Amniotic stem cell (primary cell): ENCODE measurements at regions not wholly inside any gene's neighbourhood (a gene's known extent, or its start where the extent isn't known, plus 50 kb on each side); places are given as distances from the start of the nearest gene placed in this dataset.

Experiments
- DNase-seq: peaks from one replicate; lab custom pipeline; 2025; lab: John Stamatoyannopoulos, UW

- DNase-seq, result no peak
Observed at GRCh38 chr12:115176741-115177400, 492.9 kb upstream of the TBX3 start.

DNA sequence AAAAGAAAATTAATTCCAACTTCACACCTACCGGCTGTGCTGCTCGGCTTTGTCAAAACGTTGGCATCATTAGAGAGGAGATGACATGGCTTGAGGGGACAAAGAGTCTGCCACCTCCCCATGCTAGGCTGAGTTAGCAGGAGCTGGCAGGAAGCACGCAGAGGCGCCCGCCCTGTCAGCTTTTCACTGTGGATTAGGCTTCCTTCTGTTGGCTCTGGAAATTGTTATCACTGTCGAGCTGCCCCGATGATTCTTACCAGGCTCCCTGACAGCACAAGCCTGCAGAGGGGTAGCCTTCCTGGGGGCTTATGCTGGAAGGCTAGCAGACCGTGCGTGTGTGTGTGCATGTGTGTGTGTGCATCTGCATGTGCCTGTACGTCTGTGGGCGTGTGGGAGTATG is 490.9 kb upstream of the TBX3 start:
- no peak for DNase-seq

GRCh38 chr12:115172521-115172920 is 488.5 kb upstream of the TBX3 start:
- DNase-seq, result peak; percentile 24

GRCh38 chr12:115169981-115170380 is 486.0 kb upstream of the TBX3 start:
- DNase-seq, result no peak

DNA sequence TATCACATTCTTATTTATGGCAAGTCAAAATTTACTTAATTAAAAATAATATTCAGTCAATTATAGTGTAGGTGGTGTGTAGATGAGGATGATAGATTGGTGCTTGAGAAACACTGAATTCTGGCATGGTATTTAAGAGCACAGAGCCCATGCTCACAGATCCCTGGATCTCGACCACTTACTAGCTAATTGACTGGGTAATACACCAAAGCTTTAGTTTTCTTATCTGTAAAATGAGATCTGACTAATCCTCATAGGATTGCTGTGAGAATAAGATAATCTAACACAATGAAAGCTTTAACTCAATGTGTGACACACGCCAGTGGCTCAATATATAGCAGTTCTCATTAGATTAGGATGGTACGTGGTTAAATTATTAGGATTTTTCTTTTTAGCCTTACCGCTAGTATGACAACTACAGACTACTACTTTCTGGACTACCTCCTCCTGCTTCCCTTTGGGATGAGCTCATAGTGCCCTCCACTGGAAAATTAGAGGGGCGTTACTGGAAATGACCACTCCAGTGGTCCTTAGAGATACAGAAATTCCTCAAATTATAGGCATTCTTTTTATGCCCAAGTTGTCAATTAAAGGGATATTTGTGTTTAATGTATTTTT is 482.8 kb upstream of the TBX3 start:
- no peak for DNase-seq

DNA sequence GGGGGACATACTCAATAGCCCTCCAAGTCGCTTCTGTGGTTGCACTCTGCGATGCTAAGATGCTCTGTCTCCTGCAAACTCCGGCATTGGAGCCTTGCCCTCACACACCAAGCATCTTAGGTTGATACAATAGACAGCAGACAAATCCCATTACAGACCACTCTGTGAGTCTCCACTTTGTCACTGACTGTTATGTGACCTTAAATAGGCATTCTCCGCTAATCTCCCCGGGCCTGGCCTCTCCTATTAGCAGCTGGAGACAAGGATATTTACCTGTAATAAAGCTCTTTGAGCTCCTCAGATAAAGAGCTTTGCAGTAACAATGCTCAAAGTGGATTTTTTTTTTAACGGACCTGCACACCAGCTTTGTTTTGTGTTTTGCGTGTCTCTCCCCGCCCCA is 479.7 kb upstream of the TBX3 start:
- DNase-seq, result no peak

DNA sequence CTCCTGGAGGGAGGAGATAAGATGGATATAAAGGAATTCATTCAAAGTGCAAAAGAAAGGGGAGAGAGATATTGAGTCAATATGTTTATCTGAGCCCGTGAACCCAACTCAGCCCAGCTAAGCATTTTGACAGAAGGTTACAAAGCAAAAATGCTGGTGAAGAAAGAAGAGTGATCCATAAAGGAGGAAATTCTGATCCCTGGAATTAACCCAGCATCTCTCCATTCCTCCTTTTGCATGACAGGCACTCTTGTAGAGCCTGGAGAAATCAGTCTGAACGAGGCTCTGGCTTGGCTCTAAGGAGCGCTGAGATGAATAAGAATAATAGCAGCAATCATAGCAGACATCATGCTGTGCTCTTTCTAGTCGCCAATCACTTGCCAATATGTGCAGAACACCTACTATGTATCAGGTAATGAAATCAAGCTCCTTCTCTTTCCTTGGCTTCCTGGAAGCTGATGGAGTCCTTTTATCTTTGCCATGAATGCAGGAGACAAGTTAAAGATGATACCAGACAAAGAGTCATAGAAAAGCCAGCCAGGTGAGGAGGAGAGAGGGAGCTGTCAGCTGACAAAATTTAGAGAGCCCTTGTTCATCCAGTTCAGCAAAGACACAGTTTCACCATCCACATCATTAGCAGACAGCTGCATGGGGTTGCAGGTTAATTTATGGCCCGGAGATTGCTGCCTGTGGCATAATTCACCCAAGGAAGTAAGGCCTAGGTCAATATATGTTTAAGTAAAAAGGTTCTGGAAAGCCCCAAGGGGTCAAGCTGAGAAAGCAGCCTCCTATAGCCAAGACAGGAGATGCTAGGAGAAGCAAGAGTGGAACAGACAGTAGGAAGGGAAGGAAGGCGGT is 476.5 kb upstream of the TBX3 start:
- no peak for DNase-seq

- DNase-seq, result no peak
Observed at GRCh38 chr12:115158816-115159215, 474.8 kb upstream of the TBX3 start.

DNA sequence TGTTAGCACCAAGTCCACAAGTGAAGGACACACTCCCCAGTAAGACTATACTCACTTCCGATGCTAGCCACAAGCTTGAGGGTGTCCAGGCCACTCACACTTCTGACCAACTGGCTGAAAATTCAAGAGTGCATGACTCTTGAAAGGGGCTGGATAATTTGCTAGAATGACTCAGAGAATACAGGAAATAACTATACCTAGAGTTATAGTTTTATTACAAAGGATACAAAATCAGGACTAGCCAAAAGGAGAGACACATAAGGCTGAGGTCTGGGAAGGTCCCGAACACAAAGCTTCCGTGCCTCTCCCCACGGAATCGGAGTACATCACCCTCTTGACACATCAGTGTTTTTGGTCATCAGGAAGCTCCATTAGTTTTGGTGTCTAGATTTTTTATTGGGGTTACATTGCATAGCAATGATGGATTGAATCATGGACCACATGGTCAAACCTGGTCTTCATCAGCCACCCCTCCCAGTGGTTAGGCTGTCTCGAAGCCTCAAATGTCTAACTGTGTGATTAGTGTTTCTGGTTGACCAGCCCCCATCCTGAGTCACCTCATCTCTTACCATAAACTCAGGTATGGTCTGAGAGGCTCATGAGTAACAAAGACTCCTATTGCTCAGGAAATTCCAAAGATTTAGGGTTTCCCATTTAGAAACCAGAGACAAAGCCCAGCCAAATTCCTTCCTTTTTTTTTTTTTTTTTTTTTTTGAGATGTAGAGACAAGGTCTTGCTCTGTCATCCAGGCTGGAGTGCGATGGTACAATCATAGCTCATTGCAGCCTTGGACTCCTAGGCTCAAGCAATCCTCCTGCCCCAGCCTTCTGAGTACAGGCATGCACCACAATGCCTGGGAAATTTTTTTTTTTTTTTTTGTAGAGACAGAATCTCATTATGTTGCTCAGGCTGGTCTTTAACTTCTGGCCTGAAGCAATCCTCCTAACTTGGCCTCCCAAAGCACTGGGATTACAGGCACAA is 472.0 kb upstream of the TBX3 start:
- DNase-seq, result peak; percentile 19

GRCh38 chr12:115149685-115150378 is 465.9 kb upstream of the TBX3 start:
- DNase-seq, result peak; percentile 41

- DNase-seq, result no peak
Observed at GRCh38 chr12:115149279-115149678, 465.3 kb upstream of the TBX3 start.

GRCh38 chr12:115147916-115148315 is 463.9 kb upstream of the TBX3 start:
- DNase-seq, result no peak

- DNase-seq, result no peak
Observed at GRCh38 chr12:115146453-115146852, 462.5 kb upstream of the TBX3 start.

DNA sequence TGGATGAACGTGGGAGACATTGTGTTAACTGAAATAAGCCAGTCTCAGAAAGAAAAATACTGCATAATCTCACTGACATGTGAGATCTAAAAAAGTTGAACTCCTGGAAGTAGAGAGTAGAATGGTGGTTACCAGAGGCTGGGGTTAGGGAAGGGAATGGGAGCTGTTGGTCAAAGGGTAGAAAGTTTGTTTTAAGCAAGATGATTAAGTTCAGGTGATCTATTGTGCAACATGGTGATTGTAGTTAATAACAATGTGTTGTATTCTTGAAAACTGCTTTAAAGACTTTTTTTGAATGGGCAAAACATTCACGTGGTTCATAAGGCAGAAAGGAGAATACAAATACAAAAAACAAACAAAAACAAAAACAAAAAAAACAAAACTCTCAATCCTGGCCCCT is 460.4 kb upstream of the TBX3 start:
- no peak for DNase-seq

DNA sequence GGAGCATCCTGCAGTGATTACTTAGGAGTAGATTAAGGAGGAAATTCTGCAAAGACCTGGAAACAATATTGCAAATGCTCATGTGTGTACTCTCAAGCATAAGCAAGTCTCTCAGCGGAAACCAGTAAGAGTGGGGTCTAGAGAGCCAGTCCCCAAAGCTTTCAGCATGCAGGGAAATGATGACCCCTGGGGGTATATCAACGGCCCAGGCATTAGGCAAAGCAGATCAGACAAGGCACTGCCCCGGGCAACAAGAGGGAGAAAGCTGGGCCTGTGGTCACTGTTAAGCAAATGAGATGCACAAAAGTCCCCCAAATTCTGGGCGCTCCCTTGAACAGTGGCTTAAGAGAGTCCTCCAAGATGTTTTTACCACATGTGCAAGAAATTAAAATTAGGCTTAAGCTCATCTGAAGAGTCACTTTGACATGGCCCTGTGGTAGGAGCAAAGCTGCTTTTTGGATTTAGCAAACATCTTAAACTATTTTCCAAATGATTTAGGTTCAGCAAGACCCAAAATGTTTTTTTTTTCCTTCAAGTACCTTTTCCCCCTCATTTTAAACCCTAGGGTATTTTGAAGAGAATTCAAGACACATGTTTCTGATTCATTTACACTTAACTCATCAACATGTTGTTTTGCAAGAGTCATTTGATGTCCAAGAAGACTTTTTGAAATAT is 457.1 kb upstream of the TBX3 start:
- no peak for DNase-seq

DNA sequence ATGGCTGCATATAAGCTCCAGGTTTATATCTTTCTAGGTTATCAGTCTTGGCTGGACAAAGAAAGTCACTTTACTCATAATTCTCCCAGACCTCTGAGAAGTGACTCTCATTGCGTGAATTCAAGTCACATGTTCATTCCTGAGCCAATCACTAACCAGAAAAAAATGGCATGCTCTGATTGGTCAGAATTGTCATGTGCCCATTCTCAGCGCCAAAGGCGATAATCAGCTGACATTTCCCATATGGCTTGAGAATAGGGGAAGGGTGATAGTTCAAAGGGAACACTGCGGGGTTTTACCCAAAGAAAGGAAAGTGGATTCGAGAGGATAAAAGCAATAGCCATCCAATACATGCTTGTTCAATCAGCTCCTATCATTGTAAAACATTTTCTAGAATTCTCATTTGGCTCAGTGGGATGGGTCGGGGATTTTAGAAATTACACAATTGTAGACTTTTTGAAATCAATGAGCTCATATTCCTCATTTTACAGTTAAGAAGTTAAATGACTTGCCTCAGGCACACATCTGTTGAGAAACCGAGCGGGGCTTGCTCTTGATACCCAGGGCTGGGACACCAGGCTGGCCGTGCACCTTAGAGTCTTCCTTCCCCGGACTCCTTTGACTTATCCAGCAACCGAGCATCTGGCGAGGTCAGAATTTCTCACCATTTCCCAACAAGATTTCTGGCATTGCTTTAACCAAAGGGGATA is 454.0 kb upstream of the TBX3 start:
- no peak for DNase-seq

GRCh38 chr12:115135800-115136211 is 451.8 kb upstream of the TBX3 start:
- no peak for DNase-seq

GRCh38 chr12:115134298-115134697 is 450.3 kb upstream of the TBX3 start:
- DNase-seq, result no peak

DNA sequence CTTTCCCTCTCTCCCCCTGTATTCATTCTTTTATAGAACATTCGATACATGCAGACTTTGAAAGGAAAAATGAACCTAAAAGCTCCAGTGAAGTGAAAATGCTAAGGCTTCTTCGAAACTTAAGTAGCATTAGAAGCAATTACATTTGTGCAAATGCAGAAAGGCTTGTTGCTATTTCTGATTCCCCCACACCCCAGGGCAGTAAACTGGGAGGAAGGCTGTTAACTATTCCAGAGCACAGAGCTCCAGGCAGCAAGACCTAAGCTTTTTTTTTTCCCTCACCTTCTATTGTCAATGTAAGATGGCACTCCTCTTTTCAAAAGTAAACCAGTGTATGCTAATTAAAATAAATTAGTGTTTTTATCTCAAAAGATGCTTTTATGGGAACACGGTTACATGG is 448.9 kb upstream of the TBX3 start:
- no peak for DNase-seq

DNA sequence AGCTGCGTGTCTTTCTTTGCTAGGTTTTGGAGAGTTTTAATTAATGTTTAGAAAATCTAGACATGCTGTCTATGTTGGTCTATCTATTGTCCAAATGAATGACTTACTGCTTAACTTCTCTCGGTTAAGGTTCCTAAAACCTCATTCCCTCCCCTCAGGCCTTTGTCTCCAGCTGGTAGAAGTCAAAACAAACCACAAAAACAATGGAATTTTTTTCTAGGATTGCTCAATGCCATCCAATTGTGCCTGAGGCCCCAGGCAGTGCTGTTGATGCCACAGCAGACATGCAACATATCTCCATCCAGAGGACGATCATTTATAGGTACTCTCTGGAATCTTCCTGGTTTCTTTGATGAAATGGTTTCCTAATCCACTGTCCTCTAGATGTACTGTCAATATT is 448.2 kb upstream of the TBX3 start:
- peak; percentile 5 for DNase-seq
